GM23338 (cell line): ENCODE measurements at regions not wholly inside any gene's neighbourhood (a gene's known extent, or its start where the extent isn't known, plus 50 kb on each side); places are given as distances from the start of the nearest gene placed in this dataset.
"Not testable (repeated sequence)": the region's sequence is repeated elsewhere in the genome, so short reads cannot be mapped to it uniquely, and the experiment has no call there.

Source experiments
- CREB1 ChIP-seq: fragments of 250-450 bp; sonication (Bioruptor Pico); IDR thresholded peaks from 2 replicates; pipeline ENCODE4 v1.5.0; 2020; ENCODE audit warnings: low read depth, mild to moderate bottlenecking, moderate library complexity
- EZH2 ChIP-seq: fragments of 200-600 bp; sonication (generic); IDR thresholded peaks from one replicate; pipeline ENCODE4 v1.8.0; 2017; ENCODE audit warnings: antibody characterized with exemption, mild to moderate bottlenecking, low read depth; ENCODE audit not compliant: unreplicated experiment
- EZH2phosphoT487 ChIP-seq: fragments of 200-600 bp; sonication (generic); IDR thresholded peaks from one replicate; pipeline ENCODE4 v1.8.1; 2018; ENCODE audit warnings: antibody characterized with exemption; ENCODE audit not compliant: unreplicated experiment
- JUNB ChIP-seq: IDR thresholded peaks from one replicate; pipeline ENCODE4 v1.6.1; 2016; ENCODE audit warnings: antibody characterized with exemption; ENCODE audit not compliant: unreplicated experiment
- POLR2AphosphoS5 ChIP-seq: IDR thresholded peaks from 2 replicates; pipeline ENCODE4 v1.6.1; 2016; ENCODE audit warnings: antibody characterized with exemption, low read depth
- ZNF331 ChIP-seq: fragments of 250-450 bp; sonication (Bioruptor Pico); IDR thresholded peaks from 2 replicates; pipeline ENCODE4 v1.5.0; 2020; ENCODE audit warnings: low read depth, mild to moderate bottlenecking, moderate library complexity
- TF ChIP-seq, protein P1 (sequence below), 2 experiments: fragments of 200-600 bp in 1 of 2; sonication (generic) in 1 of 2; conservative IDR thresholded peaks; 2 replicates each; pipeline versions ENCODE4 v1.5.1 to v1.6.1; 2016 to 2017; ENCODE audit warnings: antibody characterized with exemption in 2 of 2, low read depth in 2 of 2, mild to moderate bottlenecking in 2 of 2, moderate library complexity in 1 of 2
- TF ChIP-seq, protein P2 (sequence below): IDR thresholded peaks from 2 replicates; pipeline ENCODE4 v1.6.1; 2016; ENCODE audit warnings: antibody characterized with exemption
- TF ChIP-seq, protein P3 (sequence below): IDR thresholded peaks from one replicate; pipeline ENCODE4 v1.6.1; 2018; ENCODE audit warnings: antibody characterized with exemption; ENCODE audit not compliant: unreplicated experiment
- TF ChIP-seq, protein P4 (sequence below): fragments of 250-450 bp; sonication (Bioruptor Pico); IDR thresholded peaks from 2 replicates; pipeline ENCODE4 v1.5.0; 2020; ENCODE audit warnings: mild to moderate bottlenecking, moderate library complexity

DNA sequence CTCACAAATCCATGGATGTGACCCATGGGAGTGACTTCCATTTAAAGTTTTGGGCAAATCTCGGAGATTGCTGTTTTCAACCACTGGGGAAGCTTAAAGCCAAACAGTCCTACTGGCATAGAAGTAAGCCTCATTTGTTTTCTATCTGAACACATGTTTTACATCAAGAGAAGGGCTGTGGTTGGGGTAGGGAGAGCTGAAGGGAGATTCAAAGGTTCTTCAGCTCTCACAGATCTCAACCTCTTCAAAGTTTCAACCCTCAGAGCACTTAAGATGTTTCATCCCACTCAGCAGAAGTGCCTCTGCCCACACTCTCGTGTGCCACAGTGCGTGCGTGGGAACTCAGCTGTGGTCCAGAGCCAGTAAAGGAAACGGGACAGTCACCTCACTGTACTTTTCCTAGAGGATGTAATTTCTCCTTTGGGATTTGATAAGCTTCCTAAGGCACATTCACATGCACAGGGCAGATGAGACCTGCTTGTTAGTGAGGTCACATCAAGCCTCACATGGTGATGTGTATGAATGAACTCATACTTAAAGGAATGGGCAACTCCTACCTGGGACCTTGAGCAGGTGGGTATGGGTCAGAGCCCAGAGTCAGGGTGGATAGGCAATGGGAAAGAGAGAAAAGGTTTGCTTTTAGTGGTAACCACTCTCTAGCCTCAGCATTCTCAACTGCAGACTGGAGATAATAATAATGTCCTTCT is 260.2 kb downstream of the BCL2L11 start:
- TF ChIP-seq, protein P1, sequence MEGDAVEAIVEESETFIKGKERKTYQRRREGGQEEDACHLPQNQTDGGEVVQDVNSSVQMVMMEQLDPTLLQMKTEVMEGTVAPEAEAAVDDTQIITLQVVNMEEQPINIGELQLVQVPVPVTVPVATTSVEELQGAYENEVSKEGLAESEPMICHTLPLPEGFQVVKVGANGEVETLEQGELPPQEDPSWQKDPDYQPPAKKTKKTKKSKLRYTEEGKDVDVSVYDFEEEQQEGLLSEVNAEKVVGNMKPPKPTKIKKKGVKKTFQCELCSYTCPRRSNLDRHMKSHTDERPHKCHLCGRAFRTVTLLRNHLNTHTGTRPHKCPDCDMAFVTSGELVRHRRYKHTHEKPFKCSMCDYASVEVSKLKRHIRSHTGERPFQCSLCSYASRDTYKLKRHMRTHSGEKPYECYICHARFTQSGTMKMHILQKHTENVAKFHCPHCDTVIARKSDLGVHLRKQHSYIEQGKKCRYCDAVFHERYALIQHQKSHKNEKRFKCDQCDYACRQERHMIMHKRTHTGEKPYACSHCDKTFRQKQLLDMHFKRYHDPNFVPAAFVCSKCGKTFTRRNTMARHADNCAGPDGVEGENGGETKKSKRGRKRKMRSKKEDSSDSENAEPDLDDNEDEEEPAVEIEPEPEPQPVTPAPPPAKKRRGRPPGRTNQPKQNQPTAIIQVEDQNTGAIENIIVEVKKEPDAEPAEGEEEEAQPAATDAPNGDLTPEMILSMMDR (conservative IDR thresholded peaks at IDR 0.05; ENCODE audit: low read depth in 2 of 2): not testable (repeated sequence)
- TF ChIP-seq EZH2phosphoT487; EZH2; CREB1 (CRISPR knock-in tag); POLR2AphosphoS5; ZNF331 (CRISPR knock-in tag); JUNB: not testable (repeated sequence)
- TF ChIP-seq, protein P2, sequence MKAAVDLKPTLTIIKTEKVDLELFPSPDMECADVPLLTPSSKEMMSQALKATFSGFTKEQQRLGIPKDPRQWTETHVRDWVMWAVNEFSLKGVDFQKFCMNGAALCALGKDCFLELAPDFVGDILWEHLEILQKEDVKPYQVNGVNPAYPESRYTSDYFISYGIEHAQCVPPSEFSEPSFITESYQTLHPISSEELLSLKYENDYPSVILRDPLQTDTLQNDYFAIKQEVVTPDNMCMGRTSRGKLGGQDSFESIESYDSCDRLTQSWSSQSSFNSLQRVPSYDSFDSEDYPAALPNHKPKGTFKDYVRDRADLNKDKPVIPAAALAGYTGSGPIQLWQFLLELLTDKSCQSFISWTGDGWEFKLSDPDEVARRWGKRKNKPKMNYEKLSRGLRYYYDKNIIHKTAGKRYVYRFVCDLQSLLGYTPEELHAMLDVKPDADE: not testable (repeated sequence)
- TF ChIP-seq, protein P3, sequence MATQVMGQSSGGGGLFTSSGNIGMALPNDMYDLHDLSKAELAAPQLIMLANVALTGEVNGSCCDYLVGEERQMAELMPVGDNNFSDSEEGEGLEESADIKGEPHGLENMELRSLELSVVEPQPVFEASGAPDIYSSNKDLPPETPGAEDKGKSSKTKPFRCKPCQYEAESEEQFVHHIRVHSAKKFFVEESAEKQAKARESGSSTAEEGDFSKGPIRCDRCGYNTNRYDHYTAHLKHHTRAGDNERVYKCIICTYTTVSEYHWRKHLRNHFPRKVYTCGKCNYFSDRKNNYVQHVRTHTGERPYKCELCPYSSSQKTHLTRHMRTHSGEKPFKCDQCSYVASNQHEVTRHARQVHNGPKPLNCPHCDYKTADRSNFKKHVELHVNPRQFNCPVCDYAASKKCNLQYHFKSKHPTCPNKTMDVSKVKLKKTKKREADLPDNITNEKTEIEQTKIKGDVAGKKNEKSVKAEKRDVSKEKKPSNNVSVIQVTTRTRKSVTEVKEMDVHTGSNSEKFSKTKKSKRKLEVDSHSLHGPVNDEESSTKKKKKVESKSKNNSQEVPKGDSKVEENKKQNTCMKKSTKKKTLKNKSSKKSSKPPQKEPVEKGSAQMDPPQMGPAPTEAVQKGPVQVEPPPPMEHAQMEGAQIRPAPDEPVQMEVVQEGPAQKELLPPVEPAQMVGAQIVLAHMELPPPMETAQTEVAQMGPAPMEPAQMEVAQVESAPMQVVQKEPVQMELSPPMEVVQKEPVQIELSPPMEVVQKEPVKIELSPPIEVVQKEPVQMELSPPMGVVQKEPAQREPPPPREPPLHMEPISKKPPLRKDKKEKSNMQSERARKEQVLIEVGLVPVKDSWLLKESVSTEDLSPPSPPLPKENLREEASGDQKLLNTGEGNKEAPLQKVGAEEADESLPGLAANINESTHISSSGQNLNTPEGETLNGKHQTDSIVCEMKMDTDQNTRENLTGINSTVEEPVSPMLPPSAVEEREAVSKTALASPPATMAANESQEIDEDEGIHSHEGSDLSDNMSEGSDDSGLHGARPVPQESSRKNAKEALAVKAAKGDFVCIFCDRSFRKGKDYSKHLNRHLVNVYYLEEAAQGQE: not testable (repeated sequence)
- TF ChIP-seq, protein P4, sequence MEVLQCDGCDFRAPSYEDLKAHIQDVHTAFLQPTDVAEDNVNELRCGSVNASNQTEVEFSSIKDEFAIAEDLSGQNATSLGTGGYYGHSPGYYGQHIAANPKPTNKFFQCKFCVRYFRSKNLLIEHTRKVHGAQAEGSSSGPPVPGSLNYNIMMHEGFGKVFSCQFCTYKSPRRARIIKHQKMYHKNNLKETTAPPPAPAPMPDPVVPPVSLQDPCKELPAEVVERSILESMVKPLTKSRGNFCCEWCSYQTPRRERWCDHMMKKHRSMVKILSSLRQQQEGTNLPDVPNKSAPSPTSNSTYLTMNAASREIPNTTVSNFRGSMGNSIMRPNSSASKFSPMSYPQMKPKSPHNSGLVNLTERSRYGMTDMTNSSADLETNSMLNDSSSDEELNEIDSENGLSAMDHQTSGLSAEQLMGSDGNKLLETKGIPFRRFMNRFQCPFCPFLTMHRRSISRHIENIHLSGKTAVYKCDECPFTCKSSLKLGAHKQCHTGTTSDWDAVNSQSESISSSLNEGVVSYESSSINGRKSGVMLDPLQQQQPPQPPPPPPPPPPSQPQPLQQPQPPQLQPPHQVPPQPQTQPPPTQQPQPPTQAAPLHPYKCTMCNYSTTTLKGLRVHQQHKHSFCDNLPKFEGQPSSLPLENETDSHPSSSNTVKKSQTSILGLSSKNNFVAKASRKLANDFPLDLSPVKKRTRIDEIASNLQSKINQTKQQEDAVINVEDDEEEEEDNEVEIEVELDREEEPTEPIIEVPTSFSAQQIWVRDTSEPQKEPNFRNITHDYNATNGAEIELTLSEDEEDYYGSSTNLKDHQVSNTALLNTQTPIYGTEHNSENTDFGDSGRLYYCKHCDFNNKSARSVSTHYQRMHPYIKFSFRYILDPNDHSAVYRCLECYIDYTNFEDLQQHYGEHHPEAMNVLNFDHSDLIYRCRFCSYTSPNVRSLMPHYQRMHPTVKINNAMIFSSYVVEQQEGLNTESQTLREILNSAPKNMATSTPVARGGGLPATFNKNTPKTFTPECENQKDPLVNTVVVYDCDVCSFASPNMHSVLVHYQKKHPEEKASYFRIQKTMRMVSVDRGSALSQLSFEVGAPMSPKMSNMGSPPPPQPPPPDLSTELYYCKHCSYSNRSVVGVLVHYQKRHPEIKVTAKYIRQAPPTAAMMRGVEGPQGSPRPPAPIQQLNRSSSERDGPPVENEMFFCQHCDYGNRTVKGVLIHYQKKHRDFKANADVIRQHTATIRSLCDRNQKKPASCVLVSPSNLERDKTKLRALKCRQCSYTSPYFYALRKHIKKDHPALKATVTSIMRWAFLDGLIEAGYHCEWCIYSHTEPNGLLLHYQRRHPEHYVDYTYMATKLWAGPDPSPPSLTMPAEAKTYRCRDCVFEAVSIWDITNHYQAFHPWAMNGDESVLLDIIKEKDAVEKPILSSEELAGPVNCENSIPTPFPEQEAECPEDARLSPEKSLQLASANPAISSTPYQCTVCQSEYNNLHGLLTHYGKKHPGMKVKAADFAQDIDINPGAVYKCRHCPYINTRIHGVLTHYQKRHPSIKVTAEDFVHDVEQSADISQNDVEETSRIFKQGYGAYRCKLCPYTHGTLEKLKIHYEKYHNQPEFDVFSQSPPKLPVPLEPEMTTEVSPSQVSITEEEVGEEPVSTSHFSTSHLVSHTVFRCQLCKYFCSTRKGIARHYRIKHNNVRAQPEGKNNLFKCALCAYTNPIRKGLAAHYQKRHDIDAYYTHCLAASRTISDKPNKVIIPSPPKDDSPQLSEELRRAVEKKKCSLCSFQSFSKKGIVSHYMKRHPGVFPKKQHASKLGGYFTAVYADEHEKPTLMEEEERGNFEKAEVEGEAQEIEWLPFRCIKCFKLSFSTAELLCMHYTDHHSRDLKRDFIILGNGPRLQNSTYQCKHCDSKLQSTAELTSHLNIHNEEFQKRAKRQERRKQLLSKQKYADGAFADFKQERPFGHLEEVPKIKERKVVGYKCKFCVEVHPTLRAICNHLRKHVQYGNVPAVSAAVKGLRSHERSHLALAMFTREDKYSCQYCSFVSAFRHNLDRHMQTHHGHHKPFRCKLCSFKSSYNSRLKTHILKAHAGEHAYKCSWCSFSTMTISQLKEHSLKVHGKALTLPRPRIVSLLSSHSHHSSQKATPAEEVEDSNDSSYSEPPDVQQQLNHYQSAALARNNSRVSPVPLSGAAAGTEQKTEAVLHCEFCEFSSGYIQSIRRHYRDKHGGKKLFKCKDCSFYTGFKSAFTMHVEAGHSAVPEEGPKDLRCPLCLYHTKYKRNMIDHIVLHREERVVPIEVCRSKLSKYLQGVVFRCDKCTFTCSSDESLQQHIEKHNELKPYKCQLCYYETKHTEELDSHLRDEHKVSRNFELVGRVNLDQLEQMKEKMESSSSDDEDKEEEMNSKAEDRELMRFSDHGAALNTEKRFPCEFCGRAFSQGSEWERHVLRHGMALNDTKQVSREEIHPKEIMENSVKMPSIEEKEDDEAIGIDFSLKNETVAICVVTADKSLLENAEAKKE (CRISPR knock-in tag): not testable (repeated sequence)
